ENCODE measurements at regions not wholly inside any gene's neighbourhood (a gene's known extent, or its start where the extent isn't known, plus 50 kb on each side); places are given as distances from the start of the nearest gene placed in this dataset.

GRCh38 chr20:51084593-51085377 lies 61.9 kb upstream of the KCNG1 start:
- H3K4me3 ChIP-seq (ENCODE audit: low read depth in 1 of 2, low read length in 1 of 2) = no peak overlapping the region
- H3K27ac ChIP-seq = no peak overlapping the region
- no peaks in the 10 kb centered on the region for H3K9me3 ChIP-seq
- no peaks in the 10 kb centered on the region for H3K4me1 ChIP-seq (ENCODE audit: control insufficient read depth in 1 of 2, insufficient read depth in 1 of 2, low read depth in 1 of 2, low read length in 1 of 2)
- H3K36me3 ChIP-seq = no peaks in the 10 kb centered on the region
- peaks cover 81% of the 10 kb centered on the region for H3K27me3 ChIP-seq
- TF ChIP-seq, protein P1, sequence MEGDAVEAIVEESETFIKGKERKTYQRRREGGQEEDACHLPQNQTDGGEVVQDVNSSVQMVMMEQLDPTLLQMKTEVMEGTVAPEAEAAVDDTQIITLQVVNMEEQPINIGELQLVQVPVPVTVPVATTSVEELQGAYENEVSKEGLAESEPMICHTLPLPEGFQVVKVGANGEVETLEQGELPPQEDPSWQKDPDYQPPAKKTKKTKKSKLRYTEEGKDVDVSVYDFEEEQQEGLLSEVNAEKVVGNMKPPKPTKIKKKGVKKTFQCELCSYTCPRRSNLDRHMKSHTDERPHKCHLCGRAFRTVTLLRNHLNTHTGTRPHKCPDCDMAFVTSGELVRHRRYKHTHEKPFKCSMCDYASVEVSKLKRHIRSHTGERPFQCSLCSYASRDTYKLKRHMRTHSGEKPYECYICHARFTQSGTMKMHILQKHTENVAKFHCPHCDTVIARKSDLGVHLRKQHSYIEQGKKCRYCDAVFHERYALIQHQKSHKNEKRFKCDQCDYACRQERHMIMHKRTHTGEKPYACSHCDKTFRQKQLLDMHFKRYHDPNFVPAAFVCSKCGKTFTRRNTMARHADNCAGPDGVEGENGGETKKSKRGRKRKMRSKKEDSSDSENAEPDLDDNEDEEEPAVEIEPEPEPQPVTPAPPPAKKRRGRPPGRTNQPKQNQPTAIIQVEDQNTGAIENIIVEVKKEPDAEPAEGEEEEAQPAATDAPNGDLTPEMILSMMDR (IDR thresholded peaks at IDR 0.05) = no peak

DNA sequence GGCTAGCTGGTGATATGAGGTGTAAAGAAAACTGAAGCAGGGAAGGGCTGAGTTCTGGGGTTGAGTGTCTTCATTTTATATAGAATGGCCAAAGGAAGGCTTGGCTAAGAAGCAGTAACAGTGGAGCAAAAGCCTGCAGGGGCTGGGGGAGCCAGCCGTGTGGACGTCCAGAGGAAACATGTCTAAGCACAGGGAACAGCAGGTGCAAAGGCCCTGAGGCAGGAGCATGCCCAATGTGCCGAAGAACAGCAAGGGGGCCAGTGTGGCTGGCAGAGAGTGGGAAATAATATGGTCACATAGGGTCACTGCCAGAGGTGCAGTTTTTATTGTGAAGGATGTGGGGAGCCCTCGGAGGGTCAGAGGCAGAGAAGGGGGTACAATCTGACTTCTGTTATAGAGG lies 60.5 kb upstream of the KCNG1 start:
- H3K27me3 ChIP-seq = peaks cover 77% of the 10 kb centered on the region
- no peaks in the 10 kb centered on the region for H3K36me3 ChIP-seq

GRCh38 chr20:51082988-51083387 lies 60.1 kb upstream of the KCNG1 start:
- TF ChIP-seq, protein P1 (IDR thresholded peaks at IDR 0.05) = no peak
- Histone ChIP-seq H3K36me3 (no peaks in the 10 kb centered on the region), H3K9me3 (no peaks in the 10 kb centered on the region), H3K27me3 (peaks cover 77% of the 10 kb centered on the region), H3K4me3 (ENCODE audit: low read depth in 1 of 2, low read length in 1 of 2) (no peak overlapping the region), H3K4me1 (ENCODE audit: control insufficient read depth in 1 of 2, insufficient read depth in 1 of 2, low read depth in 1 of 2, low read length in 1 of 2) (no peaks in the 10 kb centered on the region), H3K27ac (no peak overlapping the region)

More for the DNA sequence above, 60.5 kb upstream of the KCNG1 start:
- Histone ChIP-seq H3K9me3 (no peaks in the 10 kb centered on the region), H3K27ac (no peak overlapping the region), H3K4me1 (ENCODE audit: control insufficient read depth in 1 of 2, insufficient read depth in 1 of 2, low read depth in 1 of 2, low read length in 1 of 2) (no peaks in the 10 kb centered on the region), H3K4me3 (ENCODE audit: low read depth in 1 of 2, low read length in 1 of 2) (no peak overlapping the region)
- TF ChIP-seq, protein P1 (IDR thresholded peaks at IDR 0.05) = no peak

- H3K4me3 ChIP-seq (ENCODE audit: low read depth in 1 of 2, low read length in 1 of 2) = no peak overlapping the region
- TF ChIP-seq, protein P1 (IDR thresholded peaks at IDR 0.05) = no peak
- H3K36me3 ChIP-seq = no peaks in the 10 kb centered on the region
- peaks cover 68% of the 10 kb centered on the region for H3K27me3 ChIP-seq
- H3K4me1 ChIP-seq (ENCODE audit: control insufficient read depth in 1 of 2, insufficient read depth in 1 of 2, low read depth in 1 of 2, low read length in 1 of 2) = no peaks in the 10 kb centered on the region
- no peak overlapping the region for H3K27ac ChIP-seq
- no peaks in the 10 kb centered on the region for H3K9me3 ChIP-seq
Measured at GRCh38 chr20:51080516-51080915, 57.6 kb upstream of the KCNG1 start.

DNA sequence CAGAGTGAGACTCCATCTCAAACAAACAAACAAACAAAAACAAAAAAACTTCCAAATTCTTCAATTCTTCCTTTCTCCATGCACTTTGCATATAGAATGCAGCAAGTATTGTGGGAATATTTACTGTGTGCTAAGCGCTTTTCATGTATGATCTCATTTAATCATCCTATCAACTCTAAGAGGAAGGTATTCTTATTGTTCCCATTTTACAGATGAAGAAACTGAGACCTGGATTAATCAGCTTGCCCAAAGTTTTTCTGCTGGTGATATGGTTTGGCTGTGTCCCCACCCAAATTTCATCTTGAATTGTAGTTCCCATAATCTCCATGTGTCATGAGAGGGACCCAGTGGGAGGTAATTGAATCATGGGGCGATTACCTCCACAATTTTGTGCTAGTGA lies 56.6 kb upstream of the KCNG1 start:
- Histone ChIP-seq H3K4me3 (ENCODE audit: low read depth in 1 of 2, low read length in 1 of 2) (no peak overlapping the region), H3K36me3 (no peaks in the 10 kb centered on the region), H3K9me3 (no peaks in the 10 kb centered on the region), H3K27me3 (peaks cover 59% of the 10 kb centered on the region), H3K4me1 (ENCODE audit: control insufficient read depth in 1 of 2, insufficient read depth in 1 of 2, low read depth in 1 of 2, low read length in 1 of 2) (no peaks in the 10 kb centered on the region), H3K27ac (no peak overlapping the region)
- TF ChIP-seq, protein P1 (IDR thresholded peaks at IDR 0.05) = no peak

Data from neutrophil (primary cell).